ENCODE measurements at regions not wholly inside any gene's neighbourhood (a gene's known extent, or its start where the extent isn't known, plus 50 kb on each side); places are given as distances from the start of the nearest gene placed in this dataset.

DNA sequence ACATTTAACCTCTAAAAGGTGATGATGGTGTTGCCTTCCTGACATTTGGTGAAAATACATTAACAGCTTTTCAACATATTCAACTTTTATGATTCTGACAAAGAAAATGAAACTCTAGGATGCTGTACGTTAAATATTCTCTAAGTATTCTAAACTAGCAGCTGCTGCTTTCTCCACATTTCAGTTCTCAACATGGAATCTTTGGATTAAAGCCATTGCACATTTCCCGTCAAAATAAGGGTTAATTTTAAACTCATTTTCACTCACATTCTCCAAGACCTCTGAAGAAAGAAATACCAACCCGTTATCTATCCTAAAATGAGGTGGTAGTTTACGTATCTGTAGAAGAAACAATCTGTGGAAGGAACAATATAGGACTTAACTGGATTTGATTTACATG, 655.7 kb upstream of the ARPP21 start:
- TF ChIP-seq, protein P1, sequence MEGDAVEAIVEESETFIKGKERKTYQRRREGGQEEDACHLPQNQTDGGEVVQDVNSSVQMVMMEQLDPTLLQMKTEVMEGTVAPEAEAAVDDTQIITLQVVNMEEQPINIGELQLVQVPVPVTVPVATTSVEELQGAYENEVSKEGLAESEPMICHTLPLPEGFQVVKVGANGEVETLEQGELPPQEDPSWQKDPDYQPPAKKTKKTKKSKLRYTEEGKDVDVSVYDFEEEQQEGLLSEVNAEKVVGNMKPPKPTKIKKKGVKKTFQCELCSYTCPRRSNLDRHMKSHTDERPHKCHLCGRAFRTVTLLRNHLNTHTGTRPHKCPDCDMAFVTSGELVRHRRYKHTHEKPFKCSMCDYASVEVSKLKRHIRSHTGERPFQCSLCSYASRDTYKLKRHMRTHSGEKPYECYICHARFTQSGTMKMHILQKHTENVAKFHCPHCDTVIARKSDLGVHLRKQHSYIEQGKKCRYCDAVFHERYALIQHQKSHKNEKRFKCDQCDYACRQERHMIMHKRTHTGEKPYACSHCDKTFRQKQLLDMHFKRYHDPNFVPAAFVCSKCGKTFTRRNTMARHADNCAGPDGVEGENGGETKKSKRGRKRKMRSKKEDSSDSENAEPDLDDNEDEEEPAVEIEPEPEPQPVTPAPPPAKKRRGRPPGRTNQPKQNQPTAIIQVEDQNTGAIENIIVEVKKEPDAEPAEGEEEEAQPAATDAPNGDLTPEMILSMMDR (IDR thresholded peaks at IDR 0.05; ENCODE audit: low read depth, low read length, missing control alignments) = no peak
- H3K4me3 ChIP-seq (ENCODE audit: low read depth, low read length) = no peak overlapping the region

DNA sequence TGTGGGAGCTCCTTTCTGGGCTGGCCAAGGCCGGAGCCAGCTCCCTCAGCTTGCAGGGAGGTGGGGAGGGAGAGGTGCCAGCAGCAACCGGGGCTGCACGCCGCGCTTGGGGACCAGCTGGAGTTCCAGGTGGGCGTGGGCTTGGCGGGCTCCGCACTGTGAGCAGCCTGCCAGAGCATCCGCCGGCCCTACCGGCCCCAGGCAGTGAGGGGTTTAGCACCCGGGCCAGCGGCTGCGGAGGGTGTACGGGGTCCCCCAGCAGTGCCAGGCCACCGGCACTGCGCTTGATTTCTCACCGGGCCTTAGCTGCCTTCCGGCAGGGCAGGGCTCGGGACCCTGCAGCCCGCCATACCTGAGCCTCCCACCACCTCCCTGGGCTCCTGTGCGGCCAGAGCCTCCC, 651.0 kb upstream of the ARPP21 start:
- H3K4me3 ChIP-seq (ENCODE audit: low read depth, low read length) = no peak overlapping the region
- DNase-seq (ENCODE audit: low read depth) = no peak
- TF ChIP-seq, protein P1 (IDR thresholded peaks at IDR 0.05; ENCODE audit: low read depth, low read length, missing control alignments) = no peak

More for the DNA sequence above, 655.7 kb upstream of the ARPP21 start:
- DNase-seq (ENCODE audit: low read depth) = no peak

DNA sequence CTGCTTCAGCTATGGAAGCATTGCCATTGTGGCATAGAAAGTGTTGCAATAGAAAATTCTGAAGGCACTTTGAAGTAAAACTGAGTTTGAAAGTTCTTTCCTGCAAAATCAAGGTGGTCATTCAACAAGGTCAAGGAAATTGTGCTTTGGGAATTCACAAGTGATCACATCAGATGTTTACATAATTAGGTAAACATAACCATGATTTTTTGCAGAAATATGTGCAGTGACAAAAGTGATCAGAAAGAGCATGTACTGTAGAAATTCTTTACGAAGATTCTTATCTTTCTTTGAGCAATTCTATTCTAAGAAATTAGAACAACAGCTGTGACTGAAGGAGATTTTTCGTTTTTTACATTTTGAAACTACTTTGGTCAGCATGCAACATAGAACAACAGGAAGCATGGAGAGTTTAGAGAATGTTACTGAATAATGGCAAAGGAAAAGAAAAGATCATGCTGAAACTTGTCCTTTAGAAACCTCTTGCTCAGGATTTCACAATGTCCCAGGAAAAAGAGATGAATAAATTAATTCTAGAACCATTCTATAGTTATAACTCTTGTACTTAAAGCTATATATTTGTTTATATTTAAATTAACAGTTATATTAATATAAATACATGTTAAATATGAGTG, 643.4 kb upstream of the ARPP21 start:
- TF ChIP-seq, protein P1 (IDR thresholded peaks at IDR 0.05; ENCODE audit: low read depth, low read length, missing control alignments) = no peak
- H3K4me3 ChIP-seq (ENCODE audit: low read depth, low read length) = no peak overlapping the region
- no peak for DNase-seq (ENCODE audit: low read depth)

DNA sequence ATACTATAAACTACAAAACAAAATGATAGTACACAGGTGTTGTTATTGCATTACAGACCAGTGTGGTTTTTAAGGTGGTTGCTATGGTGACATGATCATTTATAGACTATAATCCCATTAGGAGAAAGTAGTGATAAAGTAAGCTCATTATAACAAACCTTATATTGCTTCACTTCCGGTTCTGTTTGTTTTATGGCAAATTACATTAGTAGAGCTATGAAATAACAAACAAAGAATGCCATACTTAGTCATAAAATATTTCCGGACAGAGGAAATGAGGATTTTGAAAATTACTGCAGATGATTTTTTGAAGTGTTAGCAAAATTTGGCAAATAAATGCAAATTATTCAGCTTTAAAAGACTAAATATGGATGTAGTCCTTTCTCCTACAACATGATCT, 640.4 kb upstream of the ARPP21 start:
- H3K4me3 ChIP-seq (ENCODE audit: low read depth, low read length) = no peak overlapping the region
- DNase-seq (ENCODE audit: low read depth) = no peak
- TF ChIP-seq, protein P1 (IDR thresholded peaks at IDR 0.05; ENCODE audit: low read depth, low read length, missing control alignments) = no peak

DNA sequence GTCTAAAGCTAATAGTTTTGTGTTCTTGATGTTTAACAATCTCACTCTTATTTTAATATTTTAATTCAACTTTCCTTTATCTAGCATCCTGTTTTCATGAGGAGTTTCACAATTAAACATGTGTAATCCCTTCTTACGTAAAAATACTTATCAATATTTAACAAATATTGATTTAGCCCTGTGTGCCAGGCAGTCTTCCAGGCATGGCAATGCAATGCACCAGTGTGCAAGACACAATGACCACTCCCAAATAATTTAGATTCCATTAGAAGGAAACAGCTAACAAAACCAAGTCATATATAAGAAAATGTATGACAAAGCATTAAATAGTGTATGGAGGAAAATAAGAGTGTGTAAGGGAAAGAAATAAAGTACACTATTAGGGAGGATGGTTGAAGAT, 627.1 kb upstream of the ARPP21 start:
- DNase-seq (ENCODE audit: low read depth) = no peak
- no peak overlapping the region for H3K4me3 ChIP-seq (ENCODE audit: low read depth, low read length)
- TF ChIP-seq, protein P1 (IDR thresholded peaks at IDR 0.05; ENCODE audit: low read depth, low read length, missing control alignments) = no peak

DNA sequence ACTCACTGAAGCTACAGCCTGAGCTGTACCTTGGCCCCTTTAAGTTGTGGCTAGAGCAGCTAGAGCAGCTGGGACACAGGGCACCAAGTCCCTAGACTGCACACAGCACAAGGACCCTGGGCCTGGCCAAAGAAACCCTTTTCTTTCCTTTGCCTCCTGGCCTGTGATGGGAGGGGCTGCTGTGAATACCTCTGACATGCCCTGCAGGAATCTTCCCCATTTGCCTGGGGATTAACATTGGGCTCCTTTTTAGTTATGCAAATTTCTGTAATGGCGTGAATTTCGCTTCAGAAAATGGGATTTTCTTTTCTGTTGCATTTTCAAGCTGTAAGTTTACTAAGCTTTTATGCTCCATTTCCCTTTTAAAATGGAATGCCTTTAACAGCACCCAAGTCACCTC, 611.2 kb upstream of the ARPP21 start:
- H3K4me3 ChIP-seq (ENCODE audit: low read depth, low read length) = no peak overlapping the region
- TF ChIP-seq, protein P1 (IDR thresholded peaks at IDR 0.05; ENCODE audit: low read depth, low read length, missing control alignments) = no peak
- DNase-seq (ENCODE audit: low read depth) = no peak

All from GM12864 (cell line).